GM21737 (cell line): ENCODE measurements at regions not wholly inside any gene's neighbourhood (a gene's known extent, or its start where the extent isn't known, plus 50 kb on each side); places are given as distances from the start of the nearest gene placed in this dataset.
"Not testable (repeated sequence)": the region's sequence is repeated elsewhere in the genome, so short reads cannot be mapped to it uniquely, and the experiment has no call there.

Experiments
- ATAC-seq: cut with Tn5 transposase; IDR thresholded peaks from one replicate; pipeline ENCODE4 v1.9.1; 2021; ENCODE audit warnings: mild to moderate bottlenecking, moderate library complexity; ENCODE audit not compliant: unreplicated experiment

DNA sequence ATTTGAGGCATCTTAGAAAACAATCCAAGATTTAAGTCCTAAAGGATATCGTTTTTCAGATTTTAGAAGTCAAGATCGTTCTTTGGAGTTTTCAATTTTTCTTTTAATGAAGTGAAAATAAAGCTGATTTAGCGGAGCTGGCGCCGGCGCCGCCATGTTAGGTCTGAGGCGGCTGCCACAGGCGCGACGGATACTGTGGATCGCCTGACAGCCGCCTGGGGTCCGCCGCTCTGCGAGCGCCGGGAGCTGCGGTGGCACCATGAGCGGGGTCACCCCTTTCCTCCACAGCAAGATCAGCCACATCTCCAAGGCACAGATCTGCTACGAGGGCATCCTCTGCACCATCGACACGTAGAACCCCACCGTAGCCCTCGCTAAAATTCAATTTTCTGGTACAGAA, 247.2 kb downstream of the GJA1 start:
- no peak for ATAC-seq

- ATAC-seq = not testable (repeated sequence)
These were observed 250.4 kb downstream of the GJA1 start for GRCh38 chr6:121685806-121686205.

DNA sequence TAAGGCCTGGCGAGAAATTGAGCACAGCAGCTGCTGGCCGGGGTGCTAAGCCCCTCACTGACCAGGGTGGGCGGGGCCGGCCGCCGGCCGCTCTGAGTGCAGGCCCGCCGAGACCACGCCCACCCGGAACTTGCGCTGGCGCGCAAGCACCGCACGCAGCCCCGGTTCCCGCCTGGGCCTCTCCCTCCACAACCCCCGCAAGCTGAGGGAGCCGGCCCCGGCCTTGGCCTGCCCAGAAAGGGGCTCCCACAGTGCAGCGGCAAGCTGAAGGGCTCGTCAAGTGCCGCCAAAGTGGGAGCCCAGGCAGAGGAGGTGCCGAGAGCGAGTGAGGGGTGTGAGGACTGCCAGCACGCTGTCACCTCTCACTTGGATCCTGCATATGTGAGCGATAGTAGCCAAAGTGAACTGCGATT, 251.2 kb downstream of the GJA1 start:
- no peak for ATAC-seq

- no peak for ATAC-seq
These were observed 253.5 kb downstream of the GJA1 start for GRCh38 chr6:121688974-121689373.

GRCh38 chr6:121691126-121691551, 255.7 kb downstream of the GJA1 start:
- no peak for ATAC-seq

- ATAC-seq = no peak
These were observed 258.9 kb downstream of the GJA1 start for GRCh38 chr6:121694389-121694788.

DNA sequence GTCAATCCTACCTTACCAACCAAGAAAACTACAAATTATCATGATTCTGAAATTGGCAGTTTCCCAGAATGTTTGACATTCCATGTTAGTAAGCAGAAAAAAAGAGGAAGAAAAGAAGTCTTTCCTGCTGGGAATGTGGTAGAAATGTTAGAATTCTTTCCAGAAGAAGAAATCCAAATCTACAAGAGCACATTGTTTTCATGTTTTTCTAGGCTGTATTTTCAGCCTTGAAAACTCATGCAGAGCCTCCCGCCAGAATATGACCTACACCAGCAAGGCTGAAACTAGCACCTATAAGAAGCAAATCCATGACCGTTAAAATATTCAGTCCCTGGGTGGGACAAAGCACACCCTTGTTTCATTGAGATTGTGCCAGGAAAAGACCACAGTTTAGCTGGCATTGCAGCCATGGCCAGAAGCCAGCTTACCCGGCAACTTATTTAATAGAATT, 259.4 kb downstream of the GJA1 start:
- ATAC-seq = no peak

DNA sequence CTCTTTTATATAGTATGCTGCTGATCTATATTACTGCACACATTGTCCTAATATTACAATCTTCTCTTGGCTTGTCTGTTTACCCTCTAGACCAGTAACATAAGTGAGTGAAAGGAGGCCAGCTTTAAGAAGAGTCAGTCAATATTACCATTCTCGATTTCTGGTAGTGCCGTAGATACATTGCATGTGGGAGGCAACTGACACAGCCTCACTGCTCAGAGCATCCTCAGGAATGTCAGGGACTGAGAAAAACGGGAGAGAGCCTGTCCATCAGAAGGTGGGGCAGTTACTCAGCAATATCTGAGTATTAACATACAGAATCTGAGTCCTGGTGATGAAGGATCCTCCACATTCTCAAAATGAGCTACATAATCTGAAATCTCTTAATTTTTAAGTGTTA, 259.9 kb downstream of the GJA1 start:
- no peak for ATAC-seq

DNA sequence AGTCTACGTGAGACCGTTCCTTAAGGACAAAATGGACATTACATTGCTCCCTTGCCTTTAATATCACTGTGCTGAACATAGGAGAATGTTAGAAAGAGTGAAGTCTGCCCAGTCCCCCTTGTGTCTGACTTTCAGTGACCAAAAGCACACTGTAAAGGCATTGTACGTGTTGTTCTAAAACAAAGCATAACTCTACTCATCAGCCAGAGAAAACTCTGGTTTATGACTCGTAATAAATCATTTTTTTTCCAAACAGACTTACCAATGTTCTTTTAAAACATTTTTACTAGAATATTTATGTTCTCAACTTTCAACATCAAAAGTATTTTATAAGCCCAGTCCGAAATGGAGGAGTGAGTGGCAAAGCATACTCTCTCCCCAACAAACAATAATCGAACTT, 262.5 kb downstream of the GJA1 start:
- no peak for ATAC-seq

GRCh38 chr6:121698617-121699016, 263.2 kb downstream of the GJA1 start:
- ATAC-seq = no peak

GRCh38 chr6:121703129-121703528, 267.7 kb downstream of the GJA1 start:
- not testable (repeated sequence) for ATAC-seq

DNA sequence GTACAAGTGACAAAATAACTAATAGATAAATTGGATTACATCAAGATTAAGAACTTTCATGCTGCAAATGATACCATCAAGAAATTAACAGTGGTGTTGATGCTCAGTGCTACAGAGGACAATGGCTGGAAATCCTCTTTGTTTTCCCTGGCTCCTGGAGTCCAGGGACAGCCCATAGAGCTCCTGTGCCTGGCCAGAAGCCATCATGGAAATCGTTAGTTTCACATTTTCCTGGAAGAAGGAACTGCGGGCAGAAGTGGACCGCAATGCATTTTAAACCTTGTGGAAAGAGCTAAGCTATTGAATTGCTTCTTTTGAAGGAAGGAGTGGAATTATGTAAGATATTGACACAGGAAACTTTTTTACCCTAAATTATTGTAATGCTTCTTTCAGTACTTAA, 276.0 kb downstream of the GJA1 start:
- no peak for ATAC-seq

DNA sequence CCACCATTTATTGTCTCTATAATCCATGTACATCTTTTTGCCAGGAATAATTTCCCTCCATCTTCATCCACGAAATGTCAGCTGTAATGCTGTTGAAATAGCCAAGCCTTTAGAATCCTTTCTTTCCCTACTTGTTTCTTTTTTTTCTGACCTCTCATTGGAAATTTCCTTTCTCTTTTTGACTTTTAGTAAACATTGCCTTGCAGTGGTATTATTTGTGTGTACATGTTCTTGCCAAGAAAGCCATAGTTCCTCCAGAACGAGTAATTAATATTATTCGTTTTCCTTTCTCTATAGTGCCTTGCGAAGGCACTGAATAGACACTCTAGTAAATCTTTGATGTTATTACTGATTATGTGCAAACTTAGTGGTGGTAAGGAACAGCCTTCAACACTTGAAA, 282.2 kb downstream of the GJA1 start:
- ATAC-seq = no peak

DNA sequence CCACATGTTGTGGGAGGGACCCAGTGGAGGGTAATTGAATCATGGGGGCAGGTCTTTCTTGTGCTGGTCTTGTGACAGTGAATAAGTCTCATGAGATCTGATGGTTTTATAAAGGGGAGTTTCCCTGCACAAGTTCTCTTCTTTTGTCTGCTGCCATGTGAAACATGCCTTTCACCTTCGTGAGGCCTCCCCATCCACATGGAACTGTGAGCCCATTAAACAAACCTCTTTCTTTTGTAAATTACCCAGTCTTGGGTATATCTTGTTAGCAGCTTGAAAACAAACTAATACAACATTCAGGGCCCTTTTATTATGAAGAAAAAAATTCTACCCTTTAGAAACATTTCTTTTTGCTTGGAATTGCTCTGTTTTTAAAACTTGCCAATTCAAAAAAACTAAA, 285.4 kb downstream of the GJA1 start:
- ATAC-seq = not testable (repeated sequence)

- no peak for ATAC-seq
These were observed 288.2 kb downstream of the GJA1 start for GRCh38 chr6:121723623-121724022.

GRCh38 chr6:121724576-121724975, 289.1 kb downstream of the GJA1 start:
- no peak for ATAC-seq

GRCh38 chr6:121726596-121726995, 291.1 kb downstream of the GJA1 start:
- ATAC-seq = no peak

DNA sequence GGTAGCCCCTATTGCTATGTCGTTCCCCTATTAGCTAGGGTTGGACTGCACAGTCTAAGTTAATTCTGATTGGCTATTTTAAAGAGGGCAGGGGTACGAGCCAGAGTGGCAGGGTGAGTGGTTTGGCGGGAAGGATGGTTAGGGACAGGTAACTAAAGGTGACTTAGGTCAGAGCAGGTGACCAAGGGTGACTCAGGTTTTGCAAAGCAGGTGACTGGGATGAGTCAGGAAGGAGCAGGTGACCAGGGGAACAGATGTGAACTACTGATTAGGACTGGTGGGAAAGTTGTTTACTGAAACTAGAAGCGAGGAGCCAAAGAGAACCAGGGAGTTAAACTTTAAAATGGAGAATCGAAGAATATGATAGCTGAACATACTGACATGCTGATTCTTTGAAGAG, 295.2 kb downstream of the GJA1 start:
- ATAC-seq = no peak

DNA sequence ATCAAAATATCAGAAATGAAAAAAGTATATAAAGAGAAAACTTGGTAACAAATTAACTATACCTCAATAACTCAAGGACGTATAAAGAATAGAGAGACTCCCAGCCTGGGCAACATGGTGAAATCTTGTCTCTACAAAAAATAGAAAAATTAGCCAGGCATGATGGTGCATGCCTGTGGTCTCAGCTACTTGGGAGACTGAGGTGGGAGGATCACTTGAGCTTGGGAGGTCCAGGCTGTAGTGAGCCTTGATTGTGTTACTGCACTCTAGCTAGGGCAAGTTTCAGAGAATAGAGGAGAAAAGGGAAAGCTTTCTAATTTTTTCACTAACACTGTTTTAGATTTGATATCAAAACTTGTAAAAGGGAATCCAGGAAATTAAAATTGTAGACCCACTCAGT, 295.9 kb downstream of the GJA1 start:
- no peak for ATAC-seq

DNA sequence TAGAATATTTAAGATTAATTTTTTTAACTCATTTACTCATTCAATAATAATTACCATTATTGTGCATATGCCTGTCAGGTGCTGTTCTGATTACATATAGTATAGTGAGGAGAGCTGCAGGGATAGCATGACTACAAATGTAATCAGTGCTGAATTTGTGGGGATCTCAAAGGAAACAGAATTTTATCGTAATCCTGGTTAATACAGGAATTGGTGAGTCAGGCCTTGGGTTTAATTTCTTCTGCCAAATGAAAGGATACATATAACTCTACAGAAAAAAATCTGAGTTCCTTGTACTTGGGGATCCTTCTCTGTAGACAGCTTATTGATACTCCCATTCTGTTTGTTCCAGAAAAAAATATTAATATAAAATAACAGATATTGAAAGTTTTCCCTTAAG, 297.2 kb downstream of the GJA1 start:
- no peak for ATAC-seq

DNA sequence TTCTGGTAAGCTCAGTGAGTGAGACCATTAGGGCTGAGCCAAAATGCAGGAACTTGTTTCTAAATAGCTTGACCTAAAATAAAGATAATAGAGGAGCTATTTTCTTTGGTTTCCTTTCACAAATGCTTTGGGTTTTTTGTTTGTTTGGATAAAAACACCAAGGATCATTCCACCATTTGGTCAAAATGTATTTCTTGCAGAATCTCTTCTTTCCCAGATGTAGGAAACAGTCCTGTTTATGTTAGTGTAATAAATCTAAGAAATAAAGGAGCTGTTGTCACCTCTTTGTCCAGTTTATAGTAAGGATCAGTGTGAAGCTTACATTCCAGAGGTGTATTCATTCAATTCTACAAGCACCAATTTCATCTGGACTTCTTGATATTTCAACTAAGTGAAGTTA, 297.8 kb downstream of the GJA1 start:
- ATAC-seq = no peak

- not testable (repeated sequence) for ATAC-seq
These were observed 304.7 kb downstream of the GJA1 start for GRCh38 chr6:121740188-121740587.

DNA sequence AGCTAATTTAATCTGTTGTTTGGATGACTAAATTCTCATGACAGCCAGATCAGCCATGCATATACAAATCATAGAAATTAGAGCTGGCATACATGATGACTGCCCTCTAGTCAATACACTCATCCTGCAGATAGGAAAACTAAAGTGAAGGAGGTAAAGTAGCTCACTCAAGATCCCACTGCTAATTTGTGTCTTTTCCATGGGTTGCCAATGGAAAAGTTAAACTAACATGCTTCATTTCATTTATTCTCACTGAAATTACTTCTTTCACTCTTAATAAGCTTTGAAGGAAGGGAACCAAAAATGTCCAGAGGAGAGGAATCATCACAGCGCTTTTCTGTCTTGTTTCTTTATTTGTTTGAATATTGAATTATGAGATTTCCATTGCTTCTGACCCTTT, 308.2 kb downstream of the GJA1 start:
- no peak for ATAC-seq

- no peak for ATAC-seq
These were observed 312.9 kb downstream of the GJA1 start for GRCh38 chr6:121748376-121748775.
